Mammary epithelial cell (primary cell): ENCODE measurements at regions not wholly inside any gene's neighbourhood (a gene's known extent, or its start where the extent isn't known, plus 50 kb on each side); places are given as distances from the start of the nearest gene placed in this dataset.

Experiments
- CTCF ChIP-seq, 2 donors: IDR thresholded peaks in 1 of 2; conservative IDR thresholded peaks in 1 of 2; 2 replicates each; pipeline ENCODE4 v1.5.1; 2011 to 2012; ENCODE audit warnings: inconsistent platforms in 2 of 2, low read length in 2 of 2, mild to moderate bottlenecking in 2 of 2, control low read depth in 1 of 2, low read depth in 1 of 2; ENCODE audit not compliant: insufficient read depth in 1 of 2; ENCODE audit errors: extremely low read depth in 1 of 2
- EZH2 ChIP-seq: IDR thresholded peaks from 2 replicates; pipeline ENCODE4 v1.6.1; 2012; ENCODE audit warnings: low read length, inconsistent platforms, borderline replicate concordance

GRCh38 chr1:212177542-212177941 lies 107.7 kb upstream of the PPP2R5A start:
- TF ChIP-seq EZH2: no peak
- no peak for TF ChIP-seq CTCF (conservative IDR thresholded peaks at IDR 0.05 in 1 of 2, IDR thresholded peaks at IDR 0.05 in 1 of 2; ENCODE audit: extremely low read depth in 1 of 2, insufficient read depth in 1 of 2, low read depth in 1 of 2, low read length in 2 of 2)
